HG03558 (cell line): ENCODE measurements at regions not wholly inside any gene's neighbourhood (a gene's known extent, or its start where the extent isn't known, plus 50 kb on each side); places are given as distances from the start of the nearest gene placed in this dataset.

ENCODE experiments used
- ATAC-seq: cut with Tn5 transposase; IDR thresholded peaks from one replicate; pipeline ENCODE4 v1.9.1; 2021; ENCODE audit warnings: moderate number of reproducible peaks; ENCODE audit not compliant: unreplicated experiment; ENCODE audit errors: extremely low read depth

DNA sequence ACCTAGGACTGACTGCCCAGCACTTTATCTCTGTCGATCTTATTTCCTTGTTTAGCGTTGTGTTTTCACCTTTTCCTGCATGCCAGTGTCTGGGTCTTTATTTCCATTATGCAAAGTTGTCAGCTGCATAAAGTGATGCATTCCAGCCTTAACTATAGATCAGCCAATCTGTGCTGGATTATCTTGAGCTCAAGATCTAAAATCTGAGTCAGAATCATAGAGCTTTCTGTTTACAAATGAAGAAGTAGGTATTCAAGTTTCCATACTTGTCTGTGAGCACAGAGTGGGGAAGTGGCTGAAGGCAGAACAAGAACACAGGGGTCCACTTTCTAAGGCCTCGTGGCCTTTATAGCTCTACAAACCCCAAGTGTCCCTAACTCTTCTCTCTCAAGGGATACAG is 82.4 kb upstream of the PLCL2 start:
- peak; percentile 66 for ATAC-seq

DNA sequence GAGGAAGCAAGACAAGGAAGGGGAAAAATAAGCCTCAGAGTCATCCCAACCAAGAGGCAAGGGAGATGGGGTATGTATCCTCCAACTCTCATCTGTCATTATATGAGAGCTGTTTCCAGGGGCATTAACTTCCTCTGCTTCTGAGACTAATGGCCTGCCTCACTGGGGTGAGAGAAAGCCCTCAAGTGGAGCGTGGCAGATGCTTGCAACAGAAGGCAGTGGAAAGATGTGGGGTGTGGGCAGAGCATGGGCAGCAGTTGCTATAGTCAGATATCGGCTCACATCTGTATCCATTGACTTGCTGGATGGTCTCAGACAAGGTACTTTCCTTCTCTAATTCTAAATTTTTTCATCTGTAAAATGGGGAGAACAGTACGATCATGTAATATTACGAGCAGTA is 81.7 kb upstream of the PLCL2 start:
- no peak for ATAC-seq

DNA sequence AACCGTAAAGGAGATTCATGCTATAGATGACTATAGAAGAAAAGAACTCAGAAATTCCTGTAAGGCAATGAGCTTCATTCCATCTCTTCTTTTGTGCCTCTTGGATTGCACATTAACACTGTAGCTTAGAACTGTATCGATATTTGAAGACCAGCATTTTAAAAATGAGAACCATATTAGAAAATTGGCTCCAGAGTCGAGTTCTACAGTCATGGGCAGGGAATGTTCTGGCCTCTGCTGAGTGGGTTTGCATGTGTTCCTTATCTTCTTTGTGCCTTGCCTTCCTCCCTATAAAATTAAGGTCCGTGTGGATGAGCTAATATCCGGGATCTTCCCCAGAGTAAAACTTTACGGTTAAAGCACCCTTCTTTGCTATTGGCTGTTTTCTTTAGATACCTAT is 77.4 kb upstream of the PLCL2 start:
- no peak for ATAC-seq

DNA sequence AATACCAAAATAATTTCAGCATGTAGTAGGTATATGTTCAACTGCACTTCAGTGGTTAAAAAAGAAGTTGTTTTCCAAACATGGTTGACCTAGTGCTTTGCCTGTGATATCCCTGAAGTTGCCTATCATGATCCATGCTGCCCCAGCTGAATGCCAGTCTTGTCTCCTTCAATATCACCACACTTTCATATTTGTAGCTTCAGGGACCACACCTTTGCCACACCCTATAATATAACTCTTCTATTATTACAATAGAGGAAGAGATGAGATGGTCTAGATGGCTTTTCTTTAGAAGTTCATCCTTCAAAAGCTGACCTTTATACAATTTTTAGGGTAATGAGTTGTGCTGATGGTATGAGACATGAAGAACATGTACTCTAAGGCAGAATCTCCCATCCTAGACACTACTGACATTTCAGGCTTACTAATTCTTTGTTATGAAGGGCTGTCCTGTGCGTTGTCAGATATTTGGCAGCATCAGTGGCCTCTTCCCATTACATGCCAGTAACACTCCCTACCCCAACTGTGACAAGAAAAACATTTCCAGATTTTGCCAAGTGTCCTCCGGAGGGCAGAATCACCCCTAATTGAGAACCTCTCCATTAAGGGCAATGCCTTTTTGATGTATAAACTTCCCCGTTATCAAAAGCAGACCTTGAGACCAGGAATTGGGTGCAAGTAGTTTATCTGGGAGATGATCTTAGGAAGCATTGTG is 76.2 kb upstream of the PLCL2 start:
- no peak for ATAC-seq

DNA sequence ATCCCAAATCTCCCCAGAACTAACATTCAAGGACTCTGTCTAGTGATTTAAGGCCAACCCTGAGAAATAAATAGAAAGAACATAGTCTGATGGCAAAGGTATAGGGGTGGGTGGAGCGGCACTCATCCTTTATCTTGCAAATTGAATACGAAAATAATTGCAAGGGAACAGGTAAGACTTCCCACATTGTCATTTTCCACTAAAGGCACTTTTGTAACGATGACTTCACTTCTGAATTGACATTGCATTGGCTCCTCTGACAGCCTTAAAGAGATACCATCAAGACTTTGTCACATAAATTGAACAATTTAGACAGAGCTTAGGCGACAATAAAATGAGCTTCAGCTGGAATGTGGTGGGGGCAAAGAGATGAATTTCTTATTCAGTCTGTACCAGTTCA is 75.3 kb upstream of the PLCL2 start:
- ATAC-seq: no peak

DNA sequence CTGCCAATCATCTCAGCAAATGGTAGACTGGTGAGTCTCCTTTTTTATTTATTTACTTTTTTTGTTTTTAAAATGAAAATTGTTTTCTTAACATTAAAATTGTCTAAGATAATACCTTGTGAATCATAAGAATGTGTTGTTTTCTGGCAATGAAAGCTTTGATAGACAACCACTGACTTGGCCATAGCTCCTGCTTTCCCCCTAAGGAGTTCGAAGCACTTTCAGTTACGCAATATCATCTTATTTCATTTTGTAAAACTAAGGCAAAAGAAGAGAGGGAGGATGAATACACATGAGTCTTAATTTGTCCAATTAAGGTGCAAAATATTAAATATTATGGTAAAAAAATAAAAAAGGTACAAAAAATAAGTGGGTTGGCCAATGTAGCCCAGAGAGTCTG is 74.8 kb upstream of the PLCL2 start:
- no peak for ATAC-seq

DNA sequence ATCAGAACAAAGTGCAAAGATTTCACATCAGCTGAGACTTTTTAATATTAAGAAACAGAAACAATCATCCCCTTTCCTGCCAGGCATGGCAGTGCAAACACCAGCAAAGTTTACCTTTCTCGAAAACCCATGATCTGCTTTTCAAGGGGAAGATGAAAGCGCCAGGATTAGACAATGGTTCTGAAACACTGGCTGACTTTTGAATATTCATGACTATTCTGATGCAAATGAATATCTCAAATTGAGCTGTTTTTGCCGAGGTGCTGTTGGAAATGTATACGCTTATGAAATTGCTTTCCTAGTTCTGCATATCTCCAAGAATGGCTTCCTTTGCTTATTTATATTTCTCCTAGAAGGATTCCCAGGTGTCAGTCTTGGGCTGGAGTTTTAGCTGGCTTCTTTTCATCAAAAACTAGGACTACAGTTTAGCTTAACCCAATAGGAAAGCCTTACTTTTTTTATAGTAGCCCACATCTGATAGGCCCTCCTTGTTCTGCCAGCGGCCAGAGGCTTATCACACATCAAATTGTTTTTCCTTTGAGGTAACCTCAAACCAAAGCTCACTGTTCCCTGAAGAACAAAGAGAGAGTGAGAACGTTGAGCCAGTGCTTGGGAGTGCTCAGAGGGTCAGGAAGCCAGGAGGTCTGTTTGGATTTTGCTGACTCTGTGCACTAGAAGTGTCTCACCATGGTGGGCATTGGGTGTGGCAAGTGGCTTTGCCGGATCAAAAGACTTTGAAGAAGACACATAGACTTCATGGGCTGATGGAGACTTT is 74.0 kb upstream of the PLCL2 start:
- ATAC-seq: no peak

DNA sequence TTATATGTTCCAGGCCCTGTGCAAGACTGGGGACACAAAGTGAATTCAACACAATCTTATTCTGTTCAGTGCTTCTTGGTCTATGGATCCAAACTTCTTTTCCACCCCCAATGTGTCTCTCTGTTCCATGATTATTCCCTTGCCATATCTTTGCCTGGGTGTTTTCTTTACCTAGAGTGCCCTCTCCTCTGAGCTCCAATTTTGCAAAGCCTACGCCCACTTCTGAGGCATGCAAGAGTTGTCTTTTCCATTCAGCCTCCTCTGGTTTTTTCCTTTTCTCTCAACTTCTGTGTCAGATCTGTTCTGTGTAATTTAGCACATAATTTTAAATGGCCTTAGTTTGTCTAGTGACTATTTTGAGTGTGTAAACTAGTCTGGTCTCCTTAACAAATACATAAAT is 72.8 kb upstream of the PLCL2 start:
- no peak for ATAC-seq

DNA sequence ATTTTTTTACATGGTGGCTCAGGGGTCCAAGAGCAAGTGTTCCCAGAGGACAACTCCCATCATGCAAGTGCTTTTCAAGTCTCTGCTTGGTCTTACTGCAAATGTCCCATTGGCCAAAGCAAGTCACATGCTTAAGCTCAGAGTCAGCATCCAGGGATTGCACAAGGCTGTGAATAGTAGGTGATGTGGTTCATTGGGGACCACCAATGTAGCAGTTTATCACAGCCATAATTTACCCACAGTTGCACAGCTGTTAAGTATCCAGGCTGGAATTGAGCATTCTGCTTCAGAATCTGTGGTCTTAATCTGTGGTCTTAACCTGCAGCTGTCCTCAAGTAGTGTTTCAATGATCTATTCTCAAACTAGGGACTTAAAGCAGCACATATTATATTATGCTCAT is 71.4 kb upstream of the PLCL2 start:
- no peak for ATAC-seq

DNA sequence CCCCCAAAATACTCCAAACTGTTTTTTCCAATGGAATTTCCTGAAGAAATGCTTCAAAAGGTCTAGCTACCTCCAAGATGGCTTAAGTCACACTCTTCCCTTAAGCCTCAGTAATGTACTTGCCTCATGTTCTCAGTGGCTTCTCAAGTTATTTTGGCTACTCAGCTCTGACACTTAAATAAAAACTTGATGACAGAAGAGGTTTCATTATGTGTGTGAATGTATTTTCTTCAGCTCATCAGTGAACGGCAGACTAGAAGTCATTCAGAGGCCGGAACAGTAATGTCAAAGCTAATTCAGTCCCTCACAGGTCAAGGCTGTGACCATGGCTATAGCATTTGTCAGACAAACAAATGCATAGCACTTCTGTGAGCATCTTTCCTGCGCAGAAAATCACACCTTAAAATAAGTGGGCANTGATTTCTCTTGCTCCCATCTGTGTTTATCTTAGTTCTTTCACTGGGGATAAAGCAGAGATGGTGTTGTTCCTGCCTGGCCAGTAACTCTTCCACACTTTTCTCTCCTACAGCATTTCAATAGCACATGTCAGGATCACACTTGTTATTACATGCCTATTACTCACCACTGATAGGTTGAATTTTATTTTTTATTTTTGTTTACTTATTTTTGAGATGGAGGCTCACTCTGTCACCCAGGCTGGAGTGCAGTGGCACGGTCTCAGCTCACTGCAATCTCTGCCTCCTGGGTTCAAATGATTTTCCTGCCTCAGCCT is 68.5 kb upstream of the PLCL2 start:
- no peak for ATAC-seq

DNA sequence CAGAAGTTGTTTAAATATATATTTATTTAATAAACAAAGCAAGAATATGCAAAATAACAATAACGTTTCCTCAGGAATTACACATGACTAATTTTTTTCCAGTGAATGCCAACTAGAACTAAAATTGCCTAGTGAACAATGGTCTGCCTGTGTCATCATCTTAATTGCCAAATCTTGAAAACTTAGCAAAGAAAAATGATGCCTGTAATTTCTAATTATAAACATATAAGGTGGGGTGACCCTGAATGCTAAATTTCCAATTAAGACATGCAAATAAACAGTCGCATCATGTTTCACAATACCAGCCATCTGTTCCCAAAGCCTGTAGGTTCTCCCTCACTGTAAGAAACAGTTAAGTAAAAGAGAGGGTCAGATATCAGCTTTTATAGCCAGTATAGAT is 67.6 kb upstream of the PLCL2 start:
- ATAC-seq: no peak

DNA sequence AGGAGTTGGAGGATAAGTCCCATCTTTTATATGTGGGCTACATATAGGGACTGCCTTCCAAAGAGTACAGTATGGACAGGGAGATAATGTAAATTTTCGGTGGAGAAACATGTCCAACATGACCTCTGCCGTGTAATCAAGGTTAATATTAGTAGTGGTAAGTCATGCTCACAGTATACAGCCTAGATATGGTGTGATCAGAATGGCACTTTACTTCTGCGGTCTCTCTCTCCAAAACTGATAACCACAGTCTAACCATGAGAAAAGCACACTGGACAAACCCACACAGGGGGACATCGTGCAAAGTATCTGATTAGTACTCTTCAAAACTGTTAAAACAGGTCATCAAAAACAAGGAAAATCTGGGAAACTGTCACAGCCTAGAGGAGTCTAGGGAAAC is 66.6 kb upstream of the PLCL2 start:
- no peak for ATAC-seq

DNA sequence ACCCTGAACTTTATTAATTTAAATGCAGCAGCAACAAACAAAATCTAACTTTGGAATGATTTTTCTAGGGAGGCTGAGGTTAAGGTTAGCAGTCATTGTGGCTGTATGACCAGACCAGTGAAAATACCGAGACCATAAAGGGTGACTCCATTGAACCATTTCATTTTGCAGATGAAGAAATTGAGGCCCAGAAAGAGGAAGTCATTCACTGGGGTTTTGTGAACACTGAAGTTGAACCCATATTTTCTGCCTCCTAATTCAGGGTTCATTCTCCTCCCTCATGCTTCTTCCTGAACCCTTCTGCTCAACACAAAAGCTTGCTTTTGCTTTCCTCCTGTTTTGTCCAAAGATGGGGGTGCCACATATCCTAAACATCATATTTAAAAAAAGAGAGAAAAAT is 65.8 kb upstream of the PLCL2 start:
- ATAC-seq: no peak

DNA sequence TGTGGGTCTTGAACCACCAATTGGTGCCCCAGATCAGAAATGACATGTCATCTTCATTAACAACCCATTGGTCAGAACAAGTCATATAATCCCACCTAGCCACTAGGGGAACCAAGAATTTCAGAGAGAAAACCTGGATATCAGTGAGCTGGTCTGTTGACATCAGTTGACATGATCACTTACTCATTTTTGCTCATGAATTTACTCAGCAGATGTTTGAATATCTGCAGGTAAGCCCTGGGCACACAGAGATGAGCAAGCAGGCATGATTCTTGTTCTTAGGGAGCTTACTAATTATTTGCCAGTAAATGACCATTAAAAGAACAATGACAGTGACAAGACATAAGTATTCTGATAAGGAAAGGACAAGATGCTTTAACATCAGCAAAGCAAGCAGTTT is 64.3 kb upstream of the PLCL2 start:
- ATAC-seq: no peak

DNA sequence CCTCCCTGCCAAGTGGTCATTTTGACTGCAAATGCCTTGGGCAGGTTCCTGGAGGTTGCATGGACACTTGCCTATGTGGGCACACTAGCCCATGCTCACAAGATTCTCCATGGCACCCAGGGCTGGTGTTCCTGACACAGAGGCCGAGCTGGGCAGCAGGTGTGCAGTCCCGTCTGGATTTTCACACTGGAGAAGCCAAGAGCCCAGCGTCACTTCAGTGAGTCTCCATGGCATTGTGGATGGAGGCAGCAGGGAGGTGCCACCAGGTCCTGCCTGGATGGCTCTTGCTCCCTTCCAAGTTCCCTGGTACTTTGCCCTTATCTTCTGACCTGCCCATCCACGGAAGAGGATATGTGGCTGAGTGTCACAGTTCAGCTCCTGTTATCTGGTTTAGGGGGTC is 63.7 kb upstream of the PLCL2 start:
- ATAC-seq: no peak

DNA sequence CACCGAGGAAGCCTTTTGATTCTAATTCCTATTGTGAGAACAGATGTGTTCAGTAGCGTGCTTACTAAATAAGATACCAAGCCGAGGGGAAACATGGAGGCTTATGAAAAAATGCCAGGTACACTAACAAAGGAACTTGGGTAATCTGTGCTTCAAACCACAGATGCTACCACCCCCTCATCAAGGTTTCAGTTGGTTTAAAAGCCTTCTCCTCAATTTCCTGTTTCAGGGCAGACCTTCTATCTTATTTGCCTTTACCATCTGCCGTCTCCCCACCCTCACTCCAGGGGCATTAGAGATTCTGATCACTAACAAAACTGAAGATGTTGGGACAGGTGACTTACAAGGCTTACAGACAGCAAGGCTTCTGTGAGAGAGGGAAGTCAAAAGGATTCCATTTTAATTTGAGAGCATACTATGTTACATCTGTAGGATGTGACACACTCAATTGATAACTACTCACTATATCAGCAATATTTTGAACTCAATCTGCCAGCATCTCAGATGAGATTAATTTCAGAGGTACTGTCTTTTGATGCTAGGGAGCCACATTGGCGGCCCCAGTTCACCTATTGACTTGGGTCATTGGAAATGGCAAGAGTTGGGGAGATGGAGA is 60.6 kb upstream of the PLCL2 start:
- ATAC-seq: peak; percentile 27

DNA sequence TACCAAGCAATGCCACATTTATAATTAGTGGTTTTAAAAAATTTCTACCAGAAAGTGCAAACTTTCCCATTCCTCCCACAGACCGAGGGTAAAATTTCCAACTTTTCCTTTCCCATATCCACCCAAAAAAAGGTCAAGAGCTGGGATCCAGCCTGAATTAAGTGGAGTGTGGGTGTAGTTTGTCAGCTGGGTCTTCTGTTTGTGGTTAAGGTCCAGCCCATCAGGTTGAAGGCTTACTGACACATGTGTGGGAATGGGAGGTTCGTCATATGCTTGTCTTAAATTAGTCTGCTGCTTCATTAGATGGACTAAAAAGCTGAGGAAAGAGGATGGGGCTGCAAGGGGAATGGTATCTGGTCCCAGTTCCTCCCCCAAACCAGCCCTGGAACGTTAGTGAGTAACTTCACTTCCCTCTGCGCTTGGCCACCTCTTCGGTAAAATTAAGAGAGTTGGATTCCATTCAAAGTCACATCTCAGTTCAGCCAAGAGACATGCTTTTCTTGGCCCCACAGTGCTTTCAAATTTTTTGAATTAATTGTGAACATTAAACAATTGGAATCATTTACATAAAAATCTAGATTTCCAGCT is 59.0 kb upstream of the PLCL2 start:
- ATAC-seq: no peak

DNA sequence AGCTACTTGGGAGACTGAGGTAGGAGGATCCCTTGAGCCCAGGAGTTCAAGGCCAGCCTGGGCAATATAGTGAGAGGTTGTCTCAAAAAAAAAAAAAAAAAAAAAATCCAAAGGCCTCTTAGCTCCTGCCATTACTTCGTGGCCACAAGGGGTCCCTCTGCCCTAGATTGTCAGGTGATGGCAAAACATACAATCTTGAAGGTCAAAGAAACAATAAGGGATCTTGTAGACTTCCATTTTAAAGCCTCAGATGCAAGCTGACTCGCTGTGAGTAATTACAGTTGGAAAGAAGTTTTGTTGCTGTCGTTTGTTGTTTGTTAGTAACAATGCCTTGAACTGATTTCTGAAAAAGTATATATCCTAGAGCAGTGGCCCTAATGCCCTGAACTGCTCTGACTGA is 55.9 kb upstream of the PLCL2 start:
- no peak for ATAC-seq

DNA sequence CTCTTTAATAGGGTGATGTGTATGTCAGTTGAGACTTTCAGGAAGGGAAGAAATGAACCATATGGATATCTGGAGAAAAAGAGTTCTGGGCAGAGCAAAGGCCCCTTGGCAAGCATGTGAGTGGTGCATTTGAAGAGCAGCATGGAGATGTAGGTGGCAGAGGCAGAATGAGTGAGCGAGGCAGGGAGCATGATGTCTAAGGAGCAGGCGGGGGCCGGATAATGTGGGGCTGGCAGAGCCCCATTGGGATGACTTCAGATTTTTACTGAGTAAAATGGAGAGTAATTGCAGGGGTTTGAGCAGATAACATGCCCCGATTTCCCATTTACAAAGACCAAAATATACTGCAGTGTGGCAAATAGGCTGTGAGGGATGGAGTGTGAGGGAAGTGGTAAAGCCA is 52.9 kb upstream of the PLCL2 start:
- no peak for ATAC-seq

DNA sequence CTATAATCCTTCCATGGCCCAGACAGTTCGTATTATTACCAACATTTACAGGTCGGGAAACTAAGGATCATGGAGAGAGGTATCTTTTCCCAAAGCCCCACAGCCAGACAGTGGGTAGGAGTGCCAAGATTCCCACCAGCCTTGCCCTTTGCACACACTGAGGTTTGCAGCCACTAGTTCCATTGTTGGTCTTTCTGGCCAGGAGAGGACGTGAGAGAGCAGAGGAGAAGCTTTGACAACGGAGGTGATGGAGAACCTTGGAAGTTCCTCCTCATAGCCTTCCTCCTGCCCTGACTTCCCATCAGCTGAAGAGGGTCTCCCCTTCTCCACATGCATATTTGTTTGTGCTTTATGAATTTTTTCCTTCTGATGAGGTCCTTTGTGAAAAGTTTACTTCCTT is 50.5 kb upstream of the PLCL2 start:
- no peak for ATAC-seq

DNA sequence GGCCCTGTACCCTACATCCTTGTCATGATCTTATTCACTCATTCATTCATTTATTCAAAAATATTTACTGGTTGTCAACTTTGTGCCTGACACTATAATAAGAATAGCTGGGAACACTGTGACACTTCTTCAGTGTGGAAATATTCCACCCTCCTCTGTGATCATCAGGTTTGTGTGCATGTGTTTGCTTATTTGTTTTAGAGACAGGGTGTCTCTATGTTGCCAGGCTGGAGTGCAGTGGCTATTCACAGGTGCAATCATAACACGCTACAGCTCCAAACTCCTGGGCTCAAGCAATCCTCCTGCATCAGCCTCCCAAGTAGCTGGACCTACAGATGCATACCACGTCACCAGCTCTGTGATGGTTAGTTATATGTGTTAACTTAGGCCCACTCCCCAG is 50.0 kb upstream of the PLCL2 start:
- no peak for ATAC-seq
